GM11168 (cell line): ENCODE measurements at regions not wholly inside any gene's neighbourhood (a gene's known extent, or its start where the extent isn't known, plus 50 kb on each side); places are given as distances from the start of the nearest gene placed in this dataset.

Experiments
- in situ Hi-C: fragments of 300-500 bp; cut with MboI; formaldehyde crosslinking; loops from one replicate; pipeline ENCODE4 v1.12.0; 2022; ENCODE audit warnings: low sequenced_read_pairs; ENCODE audit not compliant: unreplicated experiment

DNA sequence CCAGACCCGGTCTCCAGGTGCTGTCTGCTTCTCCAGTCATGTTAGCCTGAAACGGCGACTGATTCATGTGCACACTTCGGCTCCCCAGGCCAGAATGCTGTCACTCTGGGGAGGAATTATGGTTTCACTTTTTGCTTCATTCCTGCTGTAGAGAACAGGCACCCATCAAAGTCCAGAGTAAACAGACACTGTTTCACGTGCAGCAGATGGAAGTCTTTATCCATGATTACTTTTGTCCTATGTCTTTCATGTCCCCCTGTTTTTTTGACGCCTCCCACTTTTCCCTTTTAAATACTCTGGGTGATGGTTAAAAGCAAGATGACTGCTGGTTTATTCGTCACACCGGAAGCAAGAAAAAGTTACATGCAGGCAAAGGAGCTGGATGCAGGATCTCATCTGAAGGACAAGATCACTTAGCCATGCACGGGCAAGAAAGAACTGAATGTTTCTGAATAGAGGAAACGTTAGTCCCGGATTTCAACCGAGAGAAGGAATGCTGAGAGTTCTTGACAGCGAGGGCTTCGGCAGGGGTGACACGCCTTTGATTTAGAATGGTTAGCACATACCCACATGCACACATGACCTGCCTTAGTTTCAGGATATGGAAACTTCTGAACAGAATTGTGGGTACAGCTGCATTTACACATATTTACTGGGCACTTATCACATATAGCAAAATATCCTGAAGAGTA, 250.0 kb upstream of the KLF6 start:
- in situ Hi-C loops: no loop called here

DNA sequence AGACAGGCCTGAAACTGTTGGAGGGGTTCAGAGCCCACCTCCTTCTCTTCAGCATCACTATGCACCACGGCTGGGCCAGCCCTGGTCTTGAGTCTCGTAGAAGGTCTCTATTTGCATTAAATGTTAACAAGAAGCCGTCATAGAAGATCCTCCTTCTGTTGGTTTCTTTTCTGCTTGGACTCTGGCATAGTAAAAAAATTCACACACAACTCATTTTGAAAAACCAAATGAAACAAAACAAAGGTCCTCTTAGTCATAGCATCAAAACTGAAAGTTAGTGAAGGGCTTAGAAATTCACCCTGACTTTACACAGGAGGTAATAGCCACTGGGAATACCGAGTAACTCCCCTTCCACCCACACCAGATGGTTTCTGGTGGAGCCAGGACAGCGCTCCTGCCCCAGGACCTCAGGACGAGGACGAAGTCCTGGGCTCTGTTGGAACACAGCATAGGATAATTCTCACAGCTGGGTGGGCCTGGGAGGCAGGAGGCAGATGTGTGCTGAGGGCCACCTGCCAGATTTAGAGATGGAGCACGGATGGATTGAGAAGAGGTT, 248.4 kb upstream of the KLF6 start:
- in situ Hi-C loops: no loop called here

DNA sequence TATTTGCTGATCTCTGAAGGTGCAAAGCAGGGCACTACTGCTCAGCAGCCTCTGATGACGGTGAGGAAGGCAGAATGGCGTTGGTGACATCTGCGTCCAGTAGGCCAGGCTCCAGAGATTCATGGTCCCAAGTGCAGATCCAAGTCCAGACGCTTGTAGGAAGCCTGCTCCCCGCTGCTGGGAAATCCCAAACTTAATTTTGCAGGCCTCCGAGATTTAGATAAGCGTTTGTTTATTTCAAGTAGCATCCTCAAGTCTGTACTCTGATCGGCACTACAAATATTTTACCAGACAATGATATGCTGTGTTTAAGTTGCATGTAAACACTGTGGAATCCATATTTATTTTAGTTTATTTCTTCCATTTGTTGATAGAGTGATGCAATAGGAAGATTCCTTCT, 244.9 kb upstream of the KLF6 start:
- in situ Hi-C loops: no loop called here

DNA sequence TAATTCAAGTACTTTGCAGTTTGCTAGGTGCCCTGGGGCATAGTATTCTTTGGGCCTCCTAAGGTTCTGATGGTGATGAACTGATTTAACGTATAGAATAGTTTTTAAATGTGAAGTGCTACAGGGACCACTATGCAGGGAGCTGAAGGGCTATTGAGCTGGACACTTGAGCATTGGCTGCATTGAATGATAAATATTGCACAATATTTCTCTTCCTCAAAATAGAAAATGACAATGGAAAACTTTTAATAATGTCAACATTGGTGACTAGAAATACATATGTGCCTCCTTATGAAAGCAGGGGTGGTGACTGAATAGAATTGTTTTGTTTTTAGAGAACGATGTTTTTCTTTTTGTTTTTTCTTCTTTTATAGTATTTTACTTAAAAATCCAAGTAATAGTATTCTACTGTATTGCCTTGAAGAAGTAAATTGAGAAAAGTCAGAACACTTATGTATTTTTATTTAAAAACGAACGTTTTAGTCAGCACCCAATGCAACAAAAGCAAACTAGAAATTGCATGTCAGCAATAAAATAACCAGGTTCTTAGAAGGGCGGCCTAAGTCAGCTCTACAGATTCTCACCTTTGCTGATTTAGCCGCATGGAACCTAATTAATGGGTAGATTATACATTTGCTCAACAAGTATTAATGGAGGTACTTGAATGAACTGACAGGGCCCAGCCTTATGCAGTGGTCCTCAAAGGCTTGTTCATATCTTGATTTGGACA, 244.0 kb upstream of the KLF6 start:
- in situ Hi-C loops: no loop called here

- in situ Hi-C loops: no loop called here
Measured at GRCh38 chr10:4028027-4028471, 243.0 kb upstream of the KLF6 start.

DNA sequence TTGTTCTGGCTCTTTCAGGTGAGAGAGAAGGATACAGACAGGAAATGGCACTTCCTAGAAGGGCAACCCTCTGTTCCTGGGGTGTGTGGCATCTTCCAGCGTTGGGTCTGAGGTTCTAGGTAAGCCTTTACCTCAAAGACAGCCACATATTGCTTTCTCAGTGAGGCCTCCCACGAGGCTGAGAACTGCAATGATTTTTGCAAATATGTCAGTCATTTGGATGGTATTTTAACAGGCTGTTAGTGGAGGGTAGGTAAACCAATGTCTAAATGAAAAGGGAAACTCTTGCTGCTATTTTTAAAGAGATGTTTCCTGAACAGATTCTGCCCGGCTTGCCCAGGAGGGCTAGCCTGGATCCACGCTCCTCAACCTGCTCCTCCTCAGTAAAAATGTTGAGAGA, 240.3 kb upstream of the KLF6 start:
- in situ Hi-C loops: no loop called here

DNA sequence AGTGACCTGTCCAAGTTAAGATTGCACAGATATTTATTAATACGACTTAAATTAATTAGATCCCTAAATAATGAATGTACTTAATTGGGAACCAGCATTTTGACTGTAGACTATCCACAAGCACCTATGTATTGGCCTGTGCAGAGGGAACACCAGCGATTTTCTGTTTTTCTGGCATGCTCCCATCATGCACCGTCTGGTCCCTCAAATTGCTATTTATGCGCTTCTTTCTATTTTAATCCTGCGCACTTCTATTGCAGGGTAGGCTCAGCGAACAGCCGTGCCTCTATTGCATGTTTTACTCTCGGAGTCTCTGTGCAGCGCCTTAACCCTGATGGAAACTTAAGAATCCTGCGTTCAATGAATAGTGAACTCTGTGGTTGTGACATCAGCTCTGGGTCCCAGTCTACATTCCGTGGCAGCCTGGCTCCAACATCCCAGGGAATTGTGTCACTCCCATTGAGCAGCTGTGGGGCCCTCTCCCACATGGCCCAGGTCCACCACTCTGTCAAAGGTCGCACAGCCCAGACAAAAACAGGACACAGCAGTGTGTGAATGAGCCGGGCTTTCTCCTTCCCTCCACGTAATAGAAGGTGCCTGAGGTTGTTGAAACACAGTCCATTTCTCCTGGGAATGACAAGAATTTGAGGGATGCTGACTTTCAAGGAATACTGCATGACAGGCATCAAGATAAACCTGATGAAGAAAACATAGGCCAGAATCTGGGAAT, 239.7 kb upstream of the KLF6 start:
- in situ Hi-C loops: no loop called here

DNA sequence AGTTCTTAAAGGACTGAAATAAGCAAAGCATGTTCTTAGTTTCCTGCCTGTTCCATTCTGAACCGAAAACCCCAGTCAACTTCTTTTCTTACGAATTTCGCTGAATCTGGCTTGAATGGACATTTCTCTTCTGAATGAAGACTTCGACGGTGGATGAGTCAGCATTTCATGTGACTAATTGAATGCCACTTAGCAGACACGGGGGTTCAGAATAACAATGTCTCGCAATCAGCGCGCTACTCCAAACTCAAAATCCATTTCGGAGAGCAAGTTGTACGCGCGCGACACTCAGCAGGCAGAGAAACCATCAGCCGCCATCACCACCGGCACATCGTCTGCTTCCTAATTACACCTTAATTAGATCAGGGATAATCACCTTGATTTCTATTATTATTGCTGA, 239.0 kb upstream of the KLF6 start:
- in situ Hi-C loops: no loop called here

DNA sequence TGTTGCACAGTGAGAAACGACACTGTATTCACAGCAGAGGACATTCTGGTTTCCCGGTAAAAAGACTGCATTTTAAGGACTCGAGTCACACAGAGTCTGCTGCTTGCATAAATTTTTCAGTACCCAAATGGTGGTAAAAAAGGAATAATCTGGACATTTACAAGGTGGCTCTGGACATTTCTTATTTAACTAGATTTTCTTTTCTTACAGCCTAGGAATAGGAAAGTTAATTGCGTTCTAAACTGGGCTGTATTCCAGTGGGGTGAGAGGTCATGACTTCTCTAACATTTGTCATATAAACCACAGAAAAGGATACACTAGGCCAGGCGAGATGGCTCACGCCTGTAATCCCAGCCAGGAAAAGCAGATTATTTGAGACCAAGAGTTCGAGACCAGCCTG, 237.5 kb upstream of the KLF6 start:
- in situ Hi-C loops: no loop called here

DNA sequence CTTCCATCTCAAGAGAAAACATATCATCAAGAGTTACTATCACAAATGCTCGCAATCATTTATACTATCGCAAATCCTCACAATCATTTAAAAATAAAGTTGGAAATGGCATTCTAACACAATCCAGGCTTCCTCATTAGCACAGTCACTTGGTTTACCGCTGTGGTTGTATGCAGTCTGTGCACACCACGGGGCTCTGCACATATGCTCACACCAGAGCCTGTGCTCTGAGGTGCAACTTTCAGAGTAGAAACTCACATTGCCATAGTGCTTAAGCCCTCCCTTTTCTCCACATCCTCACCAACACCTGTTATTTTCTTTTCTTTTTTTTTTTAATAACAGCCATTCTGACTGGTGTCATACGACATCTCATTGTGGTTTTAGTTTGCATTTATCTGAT, 235.6 kb upstream of the KLF6 start:
- in situ Hi-C loops: no loop called here

DNA sequence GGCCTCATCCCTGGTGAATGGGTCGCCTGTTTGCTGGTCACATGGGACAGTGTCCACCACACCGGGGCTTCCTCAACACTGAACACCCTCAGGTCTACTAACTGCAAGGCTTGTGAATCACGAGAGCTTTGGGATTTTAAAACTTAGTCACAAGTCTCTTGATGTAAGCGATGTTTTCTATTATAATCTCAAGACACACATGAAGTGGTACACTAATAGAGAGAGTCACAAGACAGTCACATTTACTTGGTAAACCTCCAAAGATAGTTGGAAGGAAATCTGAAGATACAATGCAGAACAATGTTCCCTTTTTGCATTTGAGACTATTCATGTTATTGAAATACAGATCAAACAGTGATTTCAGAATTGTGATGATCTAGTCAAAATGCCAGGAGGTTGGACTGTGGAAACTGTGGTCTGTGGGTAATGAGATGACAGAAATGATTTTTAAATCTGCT, 233.1 kb upstream of the KLF6 start:
- in situ Hi-C loops: no loop called here

DNA sequence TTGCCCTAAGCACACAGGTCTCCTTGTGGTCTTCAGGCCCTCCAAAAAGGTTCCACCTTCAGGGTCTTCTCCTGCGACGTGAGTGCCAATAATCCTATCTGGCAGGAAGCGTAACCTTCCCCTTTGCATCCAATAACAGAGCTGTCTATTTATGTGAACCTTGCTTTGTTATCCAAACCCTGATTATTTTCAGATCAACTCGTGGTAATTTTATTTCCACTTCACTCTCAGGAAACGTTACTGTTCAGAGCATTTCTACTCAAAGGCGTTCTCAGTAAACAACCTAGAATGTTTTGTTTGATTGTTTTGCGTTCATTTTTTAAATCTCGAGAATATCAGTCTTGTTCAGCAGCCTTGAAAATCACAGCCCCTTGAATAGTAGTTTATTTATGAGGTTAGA, 232.3 kb upstream of the KLF6 start:
- in situ Hi-C loops: no loop called here

DNA sequence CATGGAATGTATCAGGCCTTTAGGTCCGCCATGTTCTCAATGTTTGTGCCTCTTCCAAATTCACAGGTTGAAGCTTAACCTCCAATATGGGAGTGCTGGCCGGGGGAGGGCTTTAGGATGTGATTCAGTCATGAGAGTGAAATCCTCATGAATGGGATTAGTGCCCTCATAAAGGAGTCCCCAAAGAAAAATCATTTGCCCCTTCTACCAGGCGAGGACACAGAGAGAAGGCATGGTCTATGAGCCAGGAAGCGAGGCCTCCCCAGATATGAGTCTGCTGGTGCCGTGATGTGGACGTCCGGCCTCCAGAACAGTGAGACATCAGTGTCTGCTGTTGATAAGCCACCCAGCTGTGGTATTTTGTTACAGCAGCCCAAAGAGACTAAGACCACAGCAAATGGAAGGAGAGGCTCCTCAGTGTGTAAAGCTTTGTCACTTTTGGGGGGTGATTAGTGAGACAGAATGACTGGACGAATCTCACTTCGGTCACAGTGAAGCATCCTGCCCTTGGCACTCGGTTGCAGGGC, 231.3 kb upstream of the KLF6 start:
- in situ Hi-C loops: no loop called here

DNA sequence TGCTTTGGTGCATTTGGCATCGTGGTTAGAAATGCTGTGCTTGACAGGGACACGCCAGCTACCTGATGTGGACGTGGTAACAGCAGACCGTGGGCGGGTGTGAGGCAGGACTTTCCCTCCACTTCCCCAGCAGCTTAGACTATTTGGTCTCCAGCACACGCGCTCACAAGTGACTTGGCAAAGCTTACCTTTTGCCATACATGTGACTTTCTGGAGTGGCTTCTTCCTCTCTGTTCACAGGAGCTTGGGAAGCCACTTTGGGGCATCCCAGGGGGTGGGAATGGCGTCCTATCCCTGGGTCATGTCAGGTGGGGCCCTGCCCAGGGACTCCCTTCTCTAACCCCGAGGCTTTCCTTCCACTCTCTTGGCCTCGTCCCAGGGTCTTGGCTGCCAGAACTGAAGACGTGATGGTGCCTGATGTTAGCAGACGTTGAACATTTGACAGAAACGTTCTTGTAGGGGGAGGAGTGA, 228.7 kb upstream of the KLF6 start:
- in situ Hi-C loops: no loop called here

GRCh38 chr10:4012848-4013247, 227.8 kb upstream of the KLF6 start:
- in situ Hi-C loops: no loop called here

DNA sequence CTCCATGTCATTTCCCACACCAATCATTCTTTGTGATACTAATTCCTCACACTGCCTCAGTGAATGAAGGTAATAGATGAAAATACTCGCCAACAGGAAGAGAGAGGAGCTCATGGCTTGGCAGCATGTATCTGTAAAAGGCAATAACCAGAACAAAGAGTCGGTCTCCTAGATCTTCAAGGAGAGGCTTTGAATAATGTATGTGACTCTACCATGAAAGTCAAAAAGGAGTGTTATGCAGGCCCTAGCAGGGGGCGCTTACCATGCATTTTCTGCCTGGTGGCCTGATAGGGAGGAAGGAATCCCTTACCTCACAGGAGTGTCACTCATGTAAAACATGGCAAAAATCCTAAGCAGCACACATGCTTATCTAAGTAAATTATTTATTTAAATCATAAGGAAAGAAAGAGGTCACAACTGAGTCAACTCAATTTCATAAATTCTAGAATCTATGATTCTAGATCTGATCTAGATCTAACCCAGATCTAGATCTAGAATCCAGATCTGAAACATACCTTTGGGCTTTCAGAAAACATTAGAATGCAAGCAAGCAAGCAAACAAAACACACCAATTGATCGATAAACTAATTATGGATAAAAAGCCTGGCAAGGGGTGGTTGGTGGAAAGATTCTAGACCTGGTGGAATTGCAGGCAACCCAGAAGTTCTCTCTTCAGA, 226.3 kb upstream of the KLF6 start:
- in situ Hi-C loops: no loop called here

- in situ Hi-C loops: no loop called here
Measured at GRCh38 chr10:4008676-4009382, 223.8 kb upstream of the KLF6 start.

- in situ Hi-C loops: no loop called here
Measured at GRCh38 chr10:4007771-4008170, 222.8 kb upstream of the KLF6 start.

DNA sequence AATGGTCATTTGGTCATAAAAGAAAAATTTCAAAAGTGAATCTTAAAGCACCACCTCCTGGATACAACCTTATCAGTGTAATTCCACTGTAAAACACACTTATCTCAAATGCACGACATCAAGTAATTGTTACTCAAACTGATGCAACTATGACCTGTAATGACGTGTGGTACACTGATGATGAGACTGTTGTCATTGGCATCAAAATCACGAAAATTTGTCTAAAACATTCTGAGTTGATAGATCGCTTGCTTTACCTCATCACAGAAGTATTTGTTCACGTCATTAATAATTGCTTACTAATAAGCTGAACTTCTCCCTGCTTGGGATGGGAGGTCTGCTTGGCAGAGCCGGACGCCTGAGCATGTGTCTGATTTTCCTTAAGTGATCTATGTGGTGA, 221.8 kb upstream of the KLF6 start:
- in situ Hi-C loops: no loop called here
